ENCODE measurements at regions not wholly inside any gene's neighbourhood (a gene's known extent, or its start where the extent isn't known, plus 50 kb on each side); places are given as distances from the start of the nearest gene placed in this dataset.

- no peak for DNase-seq
Measured at GRCh38 chr6:43840490-43841218, 70.6 kb downstream of the VEGFA start.

GRCh38 chr6:43838276-43839036, 68.4 kb downstream of the VEGFA start:
- DNase-seq: no peak

- DNase-seq: no peak
Measured at GRCh38 chr6:43837507-43837906, 67.5 kb downstream of the VEGFA start.

DNA sequence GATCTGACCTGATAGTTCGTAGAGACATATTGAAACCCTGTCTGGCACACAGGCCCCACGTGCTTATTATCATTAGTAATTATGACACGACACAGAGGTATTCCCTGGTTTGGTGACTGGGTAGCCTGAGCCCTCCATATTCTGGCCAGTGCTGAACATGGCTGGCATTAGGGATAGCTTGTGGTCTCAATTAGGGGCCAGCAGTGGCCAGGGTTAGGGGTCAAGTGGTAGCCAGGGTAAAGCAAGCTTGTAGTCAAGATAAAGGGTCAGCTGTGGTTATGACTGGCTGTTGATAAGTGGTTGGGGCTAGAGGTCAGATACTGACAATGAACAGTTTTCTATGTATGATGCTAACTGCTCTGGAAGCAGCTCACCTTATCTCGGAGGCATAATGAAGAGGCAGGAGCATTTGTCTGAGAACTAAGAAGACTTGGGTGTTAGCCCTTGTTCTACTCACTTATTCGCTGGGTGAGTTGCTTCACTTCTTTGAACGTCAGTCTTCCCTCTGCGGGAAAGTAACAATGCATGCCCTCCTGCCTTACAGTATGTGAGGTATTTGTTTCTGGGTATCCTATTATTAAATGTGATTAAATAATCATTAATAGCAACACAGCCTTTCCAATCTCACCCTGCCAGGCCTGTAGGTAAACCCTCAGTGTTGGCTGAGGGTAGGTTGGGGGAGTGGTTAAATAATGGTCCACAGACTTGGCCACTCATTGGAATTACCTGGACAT, 66.7 kb downstream of the VEGFA start:
- no peak for DNase-seq

Data from SHP77 treated with DMSO at 0.1 percent for 48 hours (cell line).